Mammary epithelial cell (primary cell): ENCODE measurements at regions not wholly inside any gene's neighbourhood (a gene's known extent, or its start where the extent isn't known, plus 50 kb on each side); places are given as distances from the start of the nearest gene placed in this dataset.

Experiments used
- EZH2 ChIP-seq: IDR thresholded peaks from 2 replicates; pipeline ENCODE4 v1.6.1; 2012; ENCODE audit warnings: low read length, inconsistent platforms, borderline replicate concordance
- TF ChIP-seq, protein P1 (sequence below), 2 donors: IDR thresholded peaks in 1 of 2; conservative IDR thresholded peaks in 1 of 2; 2 replicates each; pipeline ENCODE4 v1.5.1; 2011 to 2012; ENCODE audit warnings: inconsistent platforms in 2 of 2, low read length in 2 of 2, mild to moderate bottlenecking in 2 of 2, control low read depth in 1 of 2, low read depth in 1 of 2; ENCODE audit not compliant: insufficient read depth in 1 of 2; ENCODE audit errors: extremely low read depth in 1 of 2

DNA sequence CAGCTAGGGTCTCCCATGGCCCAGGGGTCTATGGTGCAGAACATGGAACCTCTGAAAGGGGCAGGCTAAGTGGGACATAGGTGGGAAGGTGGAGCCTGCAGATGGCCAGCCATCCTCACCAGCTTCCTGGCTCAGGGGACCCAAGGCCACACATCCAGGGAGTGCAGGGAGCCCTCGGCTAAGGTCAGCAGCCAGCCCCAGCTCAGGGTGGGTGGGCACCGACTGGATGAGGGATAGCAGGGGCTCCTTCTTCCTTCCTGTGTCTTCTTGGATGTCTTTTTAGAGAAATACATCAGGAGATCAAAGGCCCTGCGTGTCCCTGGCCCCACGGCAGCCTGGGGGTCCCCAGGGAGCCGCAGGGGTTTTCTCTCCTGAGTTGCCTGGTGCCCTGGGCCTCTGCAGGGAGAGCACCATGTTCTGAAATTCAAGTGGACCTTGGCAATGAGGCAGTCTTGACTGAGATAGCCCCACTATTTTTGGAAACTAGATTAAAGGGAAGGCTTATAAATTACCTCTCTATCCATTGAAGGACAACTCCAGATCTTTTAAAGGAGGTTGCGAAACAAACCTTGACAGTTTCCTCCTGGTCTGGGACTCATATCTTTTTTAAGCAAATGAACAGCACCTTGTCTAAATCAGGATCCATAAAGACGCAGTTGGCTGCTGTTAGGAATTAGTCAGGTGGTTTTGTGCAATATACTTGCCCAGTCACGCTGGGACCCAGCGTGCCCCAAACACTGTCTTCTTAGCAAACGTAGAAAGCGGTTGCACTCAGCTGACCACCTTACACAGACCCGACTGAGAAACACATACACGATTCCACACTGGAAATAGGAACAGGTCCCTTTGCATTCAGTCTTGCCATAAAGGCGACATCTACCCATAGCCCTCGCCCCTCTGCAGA lies 242.3 kb downstream of the TOMM20 start:
- TF ChIP-seq, protein P1, sequence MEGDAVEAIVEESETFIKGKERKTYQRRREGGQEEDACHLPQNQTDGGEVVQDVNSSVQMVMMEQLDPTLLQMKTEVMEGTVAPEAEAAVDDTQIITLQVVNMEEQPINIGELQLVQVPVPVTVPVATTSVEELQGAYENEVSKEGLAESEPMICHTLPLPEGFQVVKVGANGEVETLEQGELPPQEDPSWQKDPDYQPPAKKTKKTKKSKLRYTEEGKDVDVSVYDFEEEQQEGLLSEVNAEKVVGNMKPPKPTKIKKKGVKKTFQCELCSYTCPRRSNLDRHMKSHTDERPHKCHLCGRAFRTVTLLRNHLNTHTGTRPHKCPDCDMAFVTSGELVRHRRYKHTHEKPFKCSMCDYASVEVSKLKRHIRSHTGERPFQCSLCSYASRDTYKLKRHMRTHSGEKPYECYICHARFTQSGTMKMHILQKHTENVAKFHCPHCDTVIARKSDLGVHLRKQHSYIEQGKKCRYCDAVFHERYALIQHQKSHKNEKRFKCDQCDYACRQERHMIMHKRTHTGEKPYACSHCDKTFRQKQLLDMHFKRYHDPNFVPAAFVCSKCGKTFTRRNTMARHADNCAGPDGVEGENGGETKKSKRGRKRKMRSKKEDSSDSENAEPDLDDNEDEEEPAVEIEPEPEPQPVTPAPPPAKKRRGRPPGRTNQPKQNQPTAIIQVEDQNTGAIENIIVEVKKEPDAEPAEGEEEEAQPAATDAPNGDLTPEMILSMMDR (conservative IDR thresholded peaks at IDR 0.05 in 1 of 2, IDR thresholded peaks at IDR 0.05 in 1 of 2; ENCODE audit: extremely low read depth in 1 of 2, insufficient read depth in 1 of 2, low read depth in 1 of 2, low read length in 2 of 2): no peak
- TF ChIP-seq EZH2: no peak
